GM19238 (cell line): ENCODE measurements at regions not wholly inside any gene's neighbourhood (a gene's known extent, or its start where the extent isn't known, plus 50 kb on each side); places are given as distances from the start of the nearest gene placed in this dataset.
"Not testable (repeated sequence)": the region's sequence is repeated elsewhere in the genome, so short reads cannot be mapped to it uniquely, and the experiment has no call there.

Experiments used
- DNase-seq: peaks from one replicate; pipeline ENCODE4 v3.0.0; 2011; ENCODE audit warnings: low spot score; ENCODE audit not compliant: insufficient read length

DNA sequence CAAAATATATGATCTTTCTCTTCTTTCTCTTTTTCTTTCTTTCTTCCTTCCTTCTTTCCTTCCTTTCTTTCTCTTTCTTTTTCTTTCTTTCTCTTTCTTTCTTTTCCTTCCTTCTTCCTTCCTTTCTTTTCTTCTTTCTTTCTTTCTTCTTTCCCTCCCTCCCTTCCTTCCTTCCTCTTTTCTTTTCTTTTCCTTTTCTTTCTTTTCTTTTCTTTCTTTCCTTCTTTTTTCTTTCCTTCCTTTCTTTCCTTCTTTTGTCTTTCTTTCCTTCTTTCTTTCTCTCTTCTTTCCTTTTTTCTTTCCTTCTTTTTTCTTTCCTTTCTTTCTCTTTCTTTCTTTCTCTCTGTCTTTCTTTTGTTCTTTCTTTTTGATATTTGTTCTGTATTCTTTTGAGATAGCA lies 1356.0 kb upstream of the SEL1L start:
- DNase-seq, result no peak

DNA sequence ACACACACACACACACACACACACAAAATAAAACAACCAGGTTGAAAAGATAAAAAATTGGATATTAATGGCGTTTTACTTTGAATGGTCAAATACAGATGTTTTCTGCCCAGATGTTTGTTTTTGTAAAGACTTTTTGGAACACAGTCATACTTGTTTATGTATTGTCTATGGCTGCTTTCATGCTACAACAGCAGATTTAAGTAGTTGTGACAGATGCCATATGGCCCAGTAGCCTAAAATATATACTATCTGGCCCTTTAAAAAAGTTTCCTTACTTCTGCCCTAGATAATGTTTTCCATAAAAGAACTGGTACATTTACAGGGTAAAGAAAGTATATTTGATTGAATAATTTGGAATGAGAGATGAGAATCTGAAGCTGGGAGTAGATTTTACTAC lies 1362.8 kb upstream of the SEL1L start:
- no peak for DNase-seq

DNA sequence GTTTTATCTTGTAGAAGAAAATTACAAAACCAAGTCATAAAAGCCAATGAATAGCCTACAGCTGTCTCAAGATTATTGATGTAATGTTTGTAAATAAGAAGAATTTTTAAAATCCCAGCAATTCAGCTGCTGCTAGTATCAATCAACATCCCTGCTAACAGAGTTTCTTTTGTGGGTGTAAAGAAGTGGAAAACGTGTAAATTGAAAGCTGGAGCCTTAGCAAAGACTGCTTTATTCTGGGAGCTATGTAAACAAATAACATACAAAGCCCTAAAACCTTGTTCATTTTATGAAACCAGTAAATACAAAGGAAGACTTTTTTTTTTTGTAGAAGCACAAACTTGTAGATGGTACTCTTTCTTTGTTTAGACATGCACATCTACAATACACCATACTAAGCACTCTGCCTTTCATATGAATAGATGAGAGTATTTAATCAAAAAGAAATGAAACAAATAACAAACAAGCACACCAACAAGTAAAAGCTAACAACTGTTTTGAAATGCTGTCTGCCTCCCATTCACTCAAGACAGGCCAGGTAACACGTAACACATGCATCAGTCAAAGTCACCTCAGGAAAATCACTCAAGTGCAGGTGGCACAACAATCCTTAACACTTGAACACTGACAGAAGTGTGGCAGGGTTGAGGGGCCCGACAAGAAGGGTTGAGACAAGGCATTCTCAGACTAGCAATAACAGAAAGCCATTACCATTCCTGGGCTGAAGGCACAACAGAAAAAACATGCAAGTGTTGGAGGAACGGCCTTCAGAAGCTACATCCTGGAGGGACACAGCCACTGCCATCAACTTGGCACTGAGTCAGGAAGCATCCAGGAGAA lies 1364.0 kb upstream of the SEL1L start:
- DNase-seq, result no peak

DNA sequence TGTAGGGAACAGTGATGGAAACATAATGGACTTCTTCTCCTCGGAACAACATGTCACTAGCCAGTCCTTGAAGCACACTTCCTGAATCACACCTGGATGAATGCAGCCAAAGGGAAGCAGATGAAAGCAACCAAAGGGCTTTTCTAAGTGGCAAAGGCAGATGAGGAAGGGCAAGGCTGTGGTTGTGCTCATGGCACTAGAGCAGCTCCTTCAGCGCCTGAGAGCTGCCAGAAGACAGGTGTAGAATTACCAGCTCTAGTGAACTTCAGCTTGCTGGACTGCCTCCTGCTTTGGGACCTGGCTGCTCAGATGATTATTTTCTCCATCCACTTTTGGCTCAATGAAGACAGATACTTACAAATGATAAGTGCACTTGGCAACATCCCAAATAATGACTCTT lies 1372.1 kb upstream of the SEL1L start:
- DNase-seq, result no peak

DNA sequence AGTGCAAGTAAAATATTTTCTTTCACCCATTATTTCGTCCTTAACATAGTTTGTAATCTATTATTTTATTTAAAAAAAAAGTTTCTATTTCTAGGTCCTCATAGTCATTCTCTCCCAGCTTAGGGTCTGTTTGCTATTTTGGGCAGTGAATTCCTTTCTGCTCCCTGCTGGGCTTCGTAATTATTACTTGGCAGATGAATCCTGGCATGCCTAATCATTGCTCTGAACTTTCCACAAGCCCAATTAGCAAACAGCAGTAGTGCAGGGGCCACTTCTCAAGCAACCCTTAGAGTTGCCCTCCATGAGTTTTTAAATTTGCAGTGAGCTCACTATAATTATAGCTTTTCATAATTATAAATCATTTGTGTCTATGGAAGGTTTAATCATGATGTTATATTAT lies 1378.3 kb upstream of the SEL1L start:
- DNase-seq, result no peak

DNA sequence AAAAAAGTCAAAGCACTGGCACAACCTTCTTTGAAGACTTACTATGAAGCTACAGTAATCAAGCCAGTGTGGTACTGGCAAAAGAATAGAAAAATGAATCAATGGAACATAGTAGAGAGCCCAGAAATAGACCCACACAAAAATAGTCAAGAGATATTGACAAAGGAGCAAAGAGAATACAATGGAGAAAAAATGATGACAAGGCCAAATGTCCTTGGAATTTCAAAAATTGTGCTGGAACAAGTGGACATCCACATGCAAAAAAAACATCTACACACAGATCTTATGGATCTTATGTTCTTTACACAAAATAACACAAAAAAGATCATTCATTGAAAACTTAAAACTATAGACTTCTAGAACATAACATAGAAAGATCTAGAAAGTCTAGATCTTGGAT lies 1379.7 kb upstream of the SEL1L start:
- DNase-seq, result no peak

DNA sequence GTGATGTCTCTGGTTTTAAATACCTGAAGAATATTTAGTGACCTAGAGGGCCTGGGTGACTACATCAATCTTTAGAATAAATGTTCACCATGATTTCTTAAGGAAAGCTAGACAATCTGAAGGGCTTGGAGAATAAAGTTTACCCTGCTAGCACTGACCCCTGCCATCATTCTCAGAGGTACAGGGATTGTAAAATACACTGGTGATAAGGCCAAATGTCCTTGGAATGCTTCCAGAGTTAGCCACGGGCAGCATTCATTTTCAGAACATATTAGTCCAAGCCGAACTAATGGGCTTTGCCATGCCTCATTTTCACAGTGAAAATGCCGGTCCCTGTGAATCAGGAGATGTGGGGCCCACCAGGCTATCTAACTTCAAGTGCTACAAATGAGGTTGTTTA lies 1381.7 kb upstream of the SEL1L start:
- DNase-seq, result no peak

DNA sequence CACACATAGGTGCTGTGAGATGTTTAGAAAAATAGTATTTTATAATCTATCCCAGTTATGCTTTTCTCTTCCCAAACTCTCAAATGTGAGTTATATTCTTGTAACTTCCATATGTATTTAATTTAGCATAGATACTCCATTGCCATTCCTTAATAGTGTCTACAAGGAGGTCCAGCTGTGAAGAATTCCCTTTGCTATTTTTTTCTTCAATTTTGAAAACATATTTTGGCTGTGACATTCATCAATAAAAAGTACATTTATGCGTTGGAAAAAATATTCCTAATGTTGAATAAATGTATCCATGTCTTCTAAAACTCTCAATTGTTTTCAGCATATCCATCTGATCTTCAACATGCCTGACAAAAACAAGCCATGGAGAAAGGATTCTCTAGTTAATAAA lies 1402.0 kb upstream of the SEL1L start:
- no peak for DNase-seq

DNA sequence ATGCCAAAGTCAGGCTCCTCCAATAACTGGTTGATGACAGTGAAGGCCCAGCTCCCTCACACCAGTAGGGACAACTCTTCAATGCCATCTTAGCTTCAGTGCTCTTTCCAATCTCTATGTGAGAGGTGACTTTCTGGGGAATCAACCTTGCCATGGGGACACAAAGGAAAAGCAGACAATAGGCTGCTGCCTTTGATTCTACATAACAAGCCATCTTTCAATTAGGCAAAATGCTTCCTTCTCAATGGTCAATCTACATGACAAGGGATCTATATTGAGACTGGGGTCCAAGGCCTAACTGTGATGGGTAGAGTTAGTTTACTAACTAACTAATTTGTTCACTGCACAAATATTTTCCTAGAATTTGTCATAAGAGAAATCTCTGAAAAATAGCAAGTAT lies 1417.5 kb upstream of the SEL1L start:
- DNase-seq, result no peak

DNA sequence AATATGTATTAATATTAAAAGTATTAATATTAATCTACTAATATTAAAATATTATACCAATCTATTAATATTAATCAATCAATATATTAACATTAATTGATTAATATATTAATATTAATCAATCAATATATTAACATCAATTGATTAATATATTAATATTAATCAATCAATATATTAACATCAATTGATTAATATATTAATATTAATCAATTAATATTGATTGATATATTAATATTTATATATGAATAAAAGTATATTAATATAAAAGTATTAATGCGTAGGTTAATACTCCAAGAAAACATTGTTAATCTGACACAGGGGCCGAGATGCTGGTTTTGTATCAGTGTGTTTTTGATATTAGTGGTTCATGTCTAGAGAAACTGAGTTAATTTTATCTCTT lies 1430.1 kb upstream of the SEL1L start:
- no peak for DNase-seq

DNA sequence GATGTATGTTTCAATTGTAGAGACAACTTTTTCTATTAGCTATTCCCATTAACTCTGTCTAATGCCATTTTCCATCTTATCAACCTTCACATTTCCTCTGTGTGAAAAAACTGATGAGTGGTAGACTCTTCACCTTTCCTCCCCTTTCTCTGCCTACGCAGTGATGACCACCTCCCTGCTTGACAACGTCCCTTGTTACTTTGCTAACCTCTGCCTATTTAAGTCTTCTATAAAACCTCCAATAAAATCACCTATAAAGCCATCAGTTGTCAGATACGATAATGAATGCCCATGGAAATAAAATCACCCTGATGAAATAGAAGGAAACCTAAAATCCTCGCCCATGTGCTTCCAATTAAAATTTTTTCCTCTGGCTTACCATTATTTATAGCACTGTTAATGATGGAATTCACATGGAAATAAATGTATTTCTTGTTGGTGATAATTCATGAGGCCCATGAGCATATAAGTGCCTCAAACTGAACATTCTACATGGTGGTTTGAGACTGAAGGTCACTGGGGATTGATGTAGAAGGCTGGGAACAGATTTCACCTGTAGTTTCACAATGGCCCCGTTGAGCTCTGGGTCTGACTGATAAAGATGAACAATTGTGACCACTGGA lies 1454.0 kb upstream of the SEL1L start:
- DNase-seq, result no peak

DNA sequence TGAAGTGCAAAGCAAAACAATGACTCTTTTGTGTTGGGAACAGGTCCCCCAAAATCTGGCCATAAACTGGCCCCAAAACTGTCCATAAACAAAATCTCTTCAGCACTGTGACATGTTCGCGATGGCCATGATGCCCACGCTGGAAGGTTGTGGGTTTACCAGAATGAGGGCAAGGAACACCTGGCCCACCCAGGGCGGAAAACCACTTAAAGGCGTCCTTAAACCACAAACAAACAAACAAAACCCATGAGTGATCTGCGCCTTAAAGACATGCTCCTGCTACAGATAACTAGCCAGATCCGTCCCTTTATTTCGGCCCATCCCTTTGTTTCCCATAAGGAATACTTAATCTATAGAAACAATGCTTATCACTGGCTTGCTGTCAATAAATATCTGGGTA lies 1460.9 kb upstream of the SEL1L start:
- DNase-seq, result not testable (repeated sequence)

DNA sequence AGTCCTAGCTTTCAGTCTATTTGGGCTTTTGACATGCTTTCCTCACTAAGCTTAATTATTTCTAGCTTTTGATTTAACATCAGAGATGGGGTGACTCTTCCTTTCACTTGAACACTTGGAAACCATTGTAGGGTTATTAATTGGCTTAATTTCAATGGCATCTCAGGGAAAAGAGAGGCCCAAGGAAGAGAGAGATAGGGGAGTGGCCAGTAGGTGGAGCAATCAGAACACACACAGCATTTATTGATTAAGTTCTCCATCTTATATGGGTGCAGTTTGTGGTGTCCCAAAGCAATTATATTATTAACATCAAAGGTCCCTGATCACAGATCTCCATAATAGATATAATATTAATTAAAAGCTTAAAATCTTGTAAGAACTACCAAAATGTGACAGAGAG lies 1466.1 kb upstream of the SEL1L start:
- DNase-seq, result no peak

DNA sequence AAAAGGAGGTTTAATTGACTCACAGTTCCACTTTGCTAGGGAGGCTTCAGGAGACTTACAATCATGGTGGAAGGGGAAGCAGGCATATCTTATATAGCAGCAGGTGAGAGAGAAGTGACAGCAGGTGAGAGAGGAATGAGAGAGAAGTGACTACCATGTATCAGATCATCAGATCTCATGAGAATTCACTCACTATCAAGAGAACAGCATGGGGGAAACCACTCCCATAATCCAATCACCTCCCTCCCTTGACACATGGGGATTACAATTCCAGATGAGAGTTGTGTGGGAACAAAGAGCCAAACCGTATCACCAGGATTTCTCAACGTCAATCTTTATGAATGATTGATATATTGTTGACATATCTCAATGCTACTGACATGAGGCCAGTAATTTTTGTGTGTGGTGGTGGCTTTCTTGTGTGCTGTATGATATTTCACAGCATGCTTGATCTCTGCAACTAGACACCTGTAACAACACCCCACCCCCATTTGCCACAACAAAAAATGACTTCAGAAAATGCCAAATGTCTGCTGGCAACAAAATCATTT lies 1470.9 kb upstream of the SEL1L start:
- DNase-seq, result no peak

DNA sequence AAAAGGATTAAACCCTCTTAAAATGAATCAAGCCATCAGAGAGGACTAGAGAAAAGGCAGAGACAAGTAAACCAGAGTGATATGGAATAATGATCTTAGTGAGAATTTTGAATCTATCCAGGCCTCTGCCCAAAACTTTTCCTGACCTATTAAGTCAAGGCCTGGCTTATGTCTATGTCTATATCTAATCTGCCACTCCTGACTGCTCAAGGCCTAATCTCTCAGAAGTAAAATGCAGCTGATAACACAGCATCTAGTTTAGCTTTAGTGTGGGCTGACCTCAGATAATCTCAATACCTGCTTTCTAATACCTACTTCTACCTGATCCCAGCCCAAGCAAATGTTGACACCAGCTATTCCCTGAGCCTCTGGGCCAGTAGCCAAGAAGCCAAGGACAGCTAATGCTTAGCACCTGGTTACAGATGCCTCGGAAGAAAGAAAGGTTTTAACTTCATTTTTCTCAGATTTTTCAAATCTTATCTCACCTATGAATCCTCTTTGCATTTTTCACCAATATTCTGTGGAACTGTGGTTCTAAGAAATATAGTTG lies 1472.5 kb upstream of the SEL1L start:
- DNase-seq, result no peak

DNA sequence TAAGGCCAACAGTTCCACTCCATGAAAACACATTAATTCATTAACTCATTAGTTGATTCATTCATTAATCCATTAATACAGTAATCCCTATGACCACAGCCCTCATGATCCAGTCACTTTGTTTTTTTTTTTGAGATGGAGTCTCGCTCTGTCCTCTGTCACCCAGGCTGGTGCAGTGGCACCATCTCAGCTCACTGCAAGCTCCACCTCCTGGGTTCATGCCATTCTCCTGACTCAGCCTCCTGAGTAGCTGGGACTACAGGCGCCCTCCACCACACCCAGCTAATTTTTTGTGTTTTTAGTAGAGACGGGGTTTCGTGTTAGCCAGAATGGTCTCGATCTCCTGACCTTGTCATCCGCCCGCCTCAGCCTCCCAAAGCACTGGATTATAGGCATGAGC lies 1473.4 kb upstream of the SEL1L start:
- not testable (repeated sequence) for DNase-seq

DNA sequence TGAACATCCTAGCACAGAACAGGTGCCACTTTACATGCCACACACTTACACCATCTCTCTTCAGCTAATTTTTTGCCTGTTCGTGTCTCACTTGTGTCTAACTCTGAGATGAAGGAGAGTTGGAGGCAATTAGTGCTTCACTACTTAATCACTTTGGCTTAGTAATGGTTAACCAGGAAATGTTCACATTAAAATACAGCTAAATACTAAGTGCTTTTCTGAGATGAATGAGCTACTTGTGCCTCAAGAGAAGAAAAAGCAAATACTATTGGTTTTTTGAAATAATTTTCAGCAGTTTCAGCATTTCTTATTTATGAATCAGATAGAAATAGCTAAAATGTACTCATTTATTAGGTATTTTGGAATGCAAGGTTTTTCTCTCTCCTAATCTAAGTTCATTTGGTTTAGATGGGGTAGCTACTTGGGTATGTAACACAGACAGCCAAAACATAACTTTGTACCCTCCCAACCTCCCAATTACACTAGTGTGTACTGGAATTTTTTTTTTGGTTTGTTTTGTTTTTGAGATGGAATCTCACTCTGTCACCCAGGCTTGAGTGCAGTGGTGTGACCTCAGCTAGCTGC lies 1474.1 kb upstream of the SEL1L start:
- DNase-seq, result no peak

DNA sequence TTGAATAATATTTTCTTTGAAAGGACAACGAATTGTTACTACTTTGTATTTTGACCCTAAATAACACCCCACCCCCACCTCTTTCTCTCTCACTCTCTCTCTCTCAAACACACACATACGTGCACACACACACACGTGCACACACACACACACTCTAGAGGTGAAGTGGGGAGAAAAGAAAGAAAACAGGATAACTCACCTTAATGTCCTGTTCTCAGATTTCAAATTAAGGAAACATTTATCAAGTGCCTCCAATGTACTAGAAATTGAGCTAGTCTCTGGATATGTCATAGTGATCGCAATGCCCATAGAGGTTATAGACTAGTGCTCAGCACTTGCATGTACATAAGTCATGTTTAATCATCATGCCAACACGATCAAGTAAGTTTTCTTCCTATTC lies 1483.6 kb upstream of the SEL1L start:
- DNase-seq, result no peak

DNA sequence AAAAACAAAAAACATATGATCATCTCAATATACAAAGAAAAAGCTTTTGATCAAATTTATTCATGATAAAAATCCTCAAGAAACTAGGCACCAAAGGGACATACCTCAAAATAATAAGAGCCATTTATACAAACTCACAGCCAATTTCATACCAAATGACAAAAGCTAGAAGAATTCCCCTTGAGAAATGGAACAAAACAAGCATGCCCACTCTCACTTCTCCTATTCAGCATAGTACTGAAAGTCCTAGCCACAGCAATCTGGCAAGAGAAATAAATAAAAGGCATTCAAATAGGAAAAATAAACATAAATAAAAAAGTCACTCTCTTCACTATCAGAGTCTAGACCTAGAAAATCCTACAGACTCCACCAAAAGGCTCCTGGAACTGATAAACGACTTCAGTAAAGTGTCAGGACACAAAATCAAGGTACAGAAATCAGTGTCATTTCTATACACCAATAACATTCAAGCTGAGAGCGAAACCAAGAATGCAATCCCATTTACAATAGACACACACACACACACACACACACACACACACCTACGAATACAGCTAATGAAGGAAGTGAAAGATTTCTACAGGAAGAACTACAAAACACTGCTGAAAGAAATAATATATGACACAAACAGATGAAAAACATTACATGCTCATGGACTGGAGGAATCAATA lies 1486.2 kb upstream of the SEL1L start:
- DNase-seq, result no peak

DNA sequence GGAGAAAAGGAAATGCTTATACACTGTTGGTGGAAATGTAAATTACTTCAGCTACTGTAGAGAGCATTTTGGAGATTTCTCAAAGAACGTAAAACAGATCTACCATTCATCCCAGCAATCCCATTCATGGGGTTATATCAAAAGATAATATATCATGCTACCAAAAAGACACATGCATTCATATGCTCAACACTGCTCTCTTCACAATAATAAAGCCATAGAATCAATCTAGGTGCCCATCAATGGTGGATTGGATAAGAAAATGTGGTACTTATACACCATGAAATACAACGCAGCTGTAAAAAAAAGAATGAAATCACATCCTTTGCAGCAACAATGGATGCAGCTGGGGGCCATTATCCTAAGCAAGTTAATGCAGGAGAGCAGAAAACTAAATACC lies 1487.7 kb upstream of the SEL1L start:
- DNase-seq, result no peak

DNA sequence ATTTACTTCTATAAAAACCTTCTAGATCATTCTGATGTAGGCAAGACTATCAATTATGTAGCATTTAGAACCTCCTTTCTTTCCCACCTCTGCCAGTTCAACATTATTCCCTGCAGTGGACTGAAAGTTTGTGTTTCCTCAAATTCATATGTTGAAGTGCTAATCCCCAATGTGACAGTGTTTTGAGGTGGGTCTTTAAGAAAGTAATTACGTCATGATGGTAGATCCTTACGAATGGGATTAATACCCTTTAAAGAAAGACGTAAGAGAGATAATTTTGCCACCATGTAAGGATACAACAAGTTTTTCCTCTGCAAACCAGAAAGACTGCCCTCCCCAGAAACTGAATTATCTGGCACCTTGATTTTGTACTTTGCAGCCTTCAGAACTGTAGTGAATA lies 1489.7 kb upstream of the SEL1L start:
- DNase-seq, result no peak

DNA sequence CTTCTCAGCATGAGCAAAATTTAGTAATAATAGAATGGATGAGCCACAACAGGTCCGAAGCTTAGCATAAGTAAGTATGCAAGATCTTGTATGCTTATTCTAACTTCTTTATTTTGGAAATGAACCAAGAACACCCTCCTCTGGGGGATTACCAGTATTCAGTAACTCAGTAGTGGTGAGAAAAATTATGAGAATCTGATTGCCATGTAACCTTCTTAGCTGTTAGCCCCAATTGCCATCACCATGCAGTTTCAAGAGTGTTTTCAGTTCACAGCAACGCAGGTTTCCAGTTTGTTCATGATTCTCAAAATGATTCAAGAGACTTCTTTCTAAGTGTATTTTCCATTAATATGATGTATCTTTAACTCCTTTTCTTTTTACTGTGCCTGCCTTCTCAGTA lies 1507.6 kb upstream of the SEL1L start:
- DNase-seq, result no peak
